Type B pancreatic cell (in vitro differentiated cells): ENCODE measurements at regions not wholly inside any gene's neighbourhood (a gene's known extent, or its start where the extent isn't known, plus 50 kb on each side); places are given as distances from the start of the nearest gene placed in this dataset.

Source experiments
- DNase-seq: peaks from one replicate; pipeline ENCODE4 v3.0.0; 2021; ENCODE audit warnings: mixed read lengths; ENCODE audit not compliant: unreplicated experiment; ENCODE audit errors: extremely low spot score
- H3K27ac Mint-ChIP-seq: 2 replicates; pipeline ENCODE4 v1.8.0; 2021; ENCODE audit warnings: mild to moderate bottlenecking, mixed read lengths
- H3K27me3 Mint-ChIP-seq: 2 replicates; pipeline ENCODE4 v1.8.0; 2021; ENCODE audit warnings: mixed read lengths
- H3K36me3 Mint-ChIP-seq: 2 replicates; pipeline ENCODE4 v1.8.0; 2021; ENCODE audit warnings: mixed read lengths
- H3K4me1 Mint-ChIP-seq: one replicate; pipeline ENCODE4 v1.8.0; 2021; ENCODE audit warnings: mixed read lengths; ENCODE audit not compliant: unreplicated experiment
- H3K4me3 Mint-ChIP-seq: 2 replicates; pipeline ENCODE4 v1.8.0; 2021; ENCODE audit warnings: mild to moderate bottlenecking, mixed read lengths
- H3K9me3 Mint-ChIP-seq: 2 replicates; pipeline ENCODE4 v1.8.0; 2021; ENCODE audit warnings: mixed read lengths
- CTCF ChIP-seq: fragments of 200-600 bp; sonication (generic); conservative IDR thresholded peaks from 2 replicates; pipeline ENCODE4 v1.5.0; 2021; ENCODE audit warnings: antibody characterized with exemption, mild to moderate bottlenecking

- H3K9me3 Mint-ChIP-seq, result no peaks in the 10 kb centered on the region
- no peaks in the 10 kb centered on the region for H3K36me3 Mint-ChIP-seq
- no peak for TF ChIP-seq CTCF
- H3K27me3 Mint-ChIP-seq, result peaks cover 82% of the 10 kb centered on the region
- no peak overlapping the region for H3K27ac Mint-ChIP-seq
- H3K4me1 Mint-ChIP-seq, result peaks cover 31% of the 10 kb centered on the region
- DNase-seq, result no peak
- peak overlapping the region; percentile 93 for H3K4me3 Mint-ChIP-seq
Observed at GRCh38 chr19:30225676-30226463, 146.3 kb upstream of the ZNF536 start.

GRCh38 chr19:30226464-30227011 is 145.6 kb upstream of the ZNF536 start:
- Mint-ChIP-seq H3K9me3 (no peaks in the 10 kb centered on the region), H3K4me1 (peaks cover 31% of the 10 kb centered on the region), H3K27ac (peak overlapping the region; percentile 34), H3K4me3 (peak overlapping the region; percentile 93), H3K36me3 (no peaks in the 10 kb centered on the region), H3K27me3 (peaks cover 83% of the 10 kb centered on the region)
- TF ChIP-seq CTCF, result no peak
- no peak for DNase-seq

- peak overlapping the region; percentile 34 for H3K27ac Mint-ChIP-seq
- DNase-seq, result no peak
- H3K36me3 Mint-ChIP-seq, result no peaks in the 10 kb centered on the region
Observed at GRCh38 chr19:30227012-30227621, 145.1 kb upstream of the ZNF536 start.

GRCh38 chr19:30227661-30228112 is 144.5 kb upstream of the ZNF536 start:
- peaks cover 85% of the 10 kb centered on the region for H3K27me3 Mint-ChIP-seq

More at GRCh38 chr19:30227012-30227621, 145.1 kb upstream of the ZNF536 start:
- peaks cover 81% of the 10 kb centered on the region for H3K27me3 Mint-ChIP-seq
- no peaks in the 10 kb centered on the region for H3K9me3 Mint-ChIP-seq
- no peak for TF ChIP-seq CTCF
- H3K4me3 Mint-ChIP-seq, result peak overlapping the region; percentile 93
- peaks cover 31% of the 10 kb centered on the region for H3K4me1 Mint-ChIP-seq

More at GRCh38 chr19:30227661-30228112, 144.5 kb upstream of the ZNF536 start:
- TF ChIP-seq CTCF, result peak; percentile 80
- Mint-ChIP-seq H3K4me1 (peaks cover 31% of the 10 kb centered on the region), H3K27ac (peak overlapping the region; percentile 23), H3K36me3 (no peaks in the 10 kb centered on the region), H3K4me3 (peak overlapping the region; percentile 92), H3K9me3 (no peaks in the 10 kb centered on the region)
- peak; percentile 87 for DNase-seq
